WTC11 (cell line): ENCODE measurements at regions not wholly inside any gene's neighbourhood (a gene's known extent, or its start where the extent isn't known, plus 50 kb on each side); places are given as distances from the start of the nearest gene placed in this dataset.

Source experiments
- ATF2 ChIP-seq: sonication (generic); formaldehyde crosslinking; IDR thresholded peaks from 2 replicates; pipeline ENCODE4 v1.8.1; 2022; ENCODE audit warnings: low read depth, missing genetic modification reagents, borderline replicate concordance
- ATF3 ChIP-seq: sonication (generic); formaldehyde crosslinking; conservative IDR thresholded peaks from 2 replicates; pipeline ENCODE4 v1.8.1; 2022; ENCODE audit warnings: mild to moderate bottlenecking, missing genetic modification reagents
- CBFB ChIP-seq: sonication (generic); formaldehyde crosslinking; IDR thresholded peaks from 2 replicates; pipeline ENCODE4 v1.8.1; 2022; ENCODE audit warnings: mild to moderate bottlenecking, low read depth, missing genetic modification reagents
- CREB1 ChIP-seq: sonication (generic); formaldehyde crosslinking; IDR thresholded peaks from 2 replicates; pipeline ENCODE4 v1.8.0; 2023; ENCODE audit warnings: mild to moderate bottlenecking, missing genetic modification reagents
- CTCF ChIP-seq: fragments of 200-600 bp; IDR thresholded peaks from 2 replicates; pipeline ENCODE4 v1.8.0; 2022; ENCODE audit warnings: antibody characterized with exemption
- E2F1 ChIP-seq: sonication (generic); formaldehyde crosslinking; IDR thresholded peaks from 2 replicates; pipeline ENCODE4 v1.8.0; 2022; ENCODE audit warnings: mild to moderate bottlenecking, missing genetic modification reagents
- ERG ChIP-seq: fragments of 250-450 bp; sonication (Bioruptor Pico); IDR thresholded peaks from 2 replicates; pipeline ENCODE4 v1.8.0; 2021; ENCODE audit warnings: mild to moderate bottlenecking
- ESRRA ChIP-seq: sonication (generic); formaldehyde crosslinking; IDR thresholded peaks from 2 replicates; pipeline ENCODE4 v1.8.1; 2022; ENCODE audit warnings: mild to moderate bottlenecking, missing genetic modification reagents, borderline replicate concordance
- FOXJ3 ChIP-seq: sonication (generic); formaldehyde crosslinking; IDR thresholded peaks from 2 replicates; pipeline ENCODE4 v1.9.0; 2021; ENCODE audit warnings: missing genetic modification reagents, mild to moderate bottlenecking, borderline replicate concordance
- PRDM15 ChIP-seq: sonication (generic); formaldehyde crosslinking; IDR thresholded peaks from 2 replicates; pipeline ENCODE4 v1.8.0; 2022; ENCODE audit warnings: missing genetic modification reagents
- SP1 ChIP-seq: sonication (generic); formaldehyde crosslinking; conservative IDR thresholded peaks from 2 replicates; pipeline ENCODE4 v1.8.1; 2022; ENCODE audit warnings: missing genetic modification reagents
- TEAD4 ChIP-seq: sonication (generic); formaldehyde crosslinking; IDR thresholded peaks from 2 replicates; pipeline ENCODE4 v1.8.0; 2022; ENCODE audit warnings: mild to moderate bottlenecking, missing genetic modification reagents
- ZNF512 ChIP-seq: sonication (generic); formaldehyde crosslinking; IDR thresholded peaks from 2 replicates; pipeline ENCODE4 v1.8.1; 2022; ENCODE audit warnings: missing genetic modification reagents, borderline replicate concordance

GRCh38 chr9:25017779-25018178 lies 472.1 kb upstream of the IZUMO3 start:
- no peak for TF ChIP-seq SP1 (CRISPR knock-in tag)
- no peak for TF ChIP-seq CTCF
- TF ChIP-seq ERG (CRISPR knock-in tag), result no peak
- TF ChIP-seq PRDM15, result no peak
- TF ChIP-seq CREB1 (CRISPR knock-in tag), result no peak
- no peak for TF ChIP-seq ZNF512 (CRISPR knock-in tag)
- TF ChIP-seq ESRRA (CRISPR knock-in tag), result no peak
- TF ChIP-seq CBFB (CRISPR knock-in tag), result no peak
- TF ChIP-seq ATF2, result no peak
- no peak for TF ChIP-seq TEAD4 (CRISPR knock-in tag)
- TF ChIP-seq FOXJ3 (CRISPR knock-in tag), result no peak
- TF ChIP-seq E2F1 (CRISPR knock-in tag), result no peak
- TF ChIP-seq ATF3 (CRISPR knock-in tag), result no peak
